ENCODE measurements at regions not wholly inside any gene's neighbourhood (a gene's known extent, or its start where the extent isn't known, plus 50 kb on each side); places are given as distances from the start of the nearest gene placed in this dataset.

DNA sequence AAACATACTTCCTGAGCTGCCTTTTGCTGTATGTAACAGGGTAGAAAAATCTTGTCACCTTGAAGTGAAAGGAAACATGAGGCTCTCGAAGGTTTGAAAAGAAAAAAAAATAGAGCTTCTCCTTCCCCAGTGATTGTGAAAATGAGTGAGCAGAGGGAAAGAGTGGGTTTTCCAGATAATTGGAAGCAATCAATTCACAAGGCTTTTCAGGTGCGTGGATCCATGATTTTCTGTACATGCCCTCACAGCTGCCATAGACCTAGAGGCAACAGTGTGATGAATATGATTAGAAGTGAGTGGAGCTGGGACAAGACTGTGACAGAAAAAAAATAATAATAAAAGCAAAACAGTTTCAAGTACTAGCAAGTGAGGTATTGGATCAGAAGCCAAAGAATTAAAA is 1422.5 kb upstream of the CDH6 start:
- no peak for TF ChIP-seq POLR2A (IDR thresholded peaks at IDR 0.05)
- TF ChIP-seq, protein P1, sequence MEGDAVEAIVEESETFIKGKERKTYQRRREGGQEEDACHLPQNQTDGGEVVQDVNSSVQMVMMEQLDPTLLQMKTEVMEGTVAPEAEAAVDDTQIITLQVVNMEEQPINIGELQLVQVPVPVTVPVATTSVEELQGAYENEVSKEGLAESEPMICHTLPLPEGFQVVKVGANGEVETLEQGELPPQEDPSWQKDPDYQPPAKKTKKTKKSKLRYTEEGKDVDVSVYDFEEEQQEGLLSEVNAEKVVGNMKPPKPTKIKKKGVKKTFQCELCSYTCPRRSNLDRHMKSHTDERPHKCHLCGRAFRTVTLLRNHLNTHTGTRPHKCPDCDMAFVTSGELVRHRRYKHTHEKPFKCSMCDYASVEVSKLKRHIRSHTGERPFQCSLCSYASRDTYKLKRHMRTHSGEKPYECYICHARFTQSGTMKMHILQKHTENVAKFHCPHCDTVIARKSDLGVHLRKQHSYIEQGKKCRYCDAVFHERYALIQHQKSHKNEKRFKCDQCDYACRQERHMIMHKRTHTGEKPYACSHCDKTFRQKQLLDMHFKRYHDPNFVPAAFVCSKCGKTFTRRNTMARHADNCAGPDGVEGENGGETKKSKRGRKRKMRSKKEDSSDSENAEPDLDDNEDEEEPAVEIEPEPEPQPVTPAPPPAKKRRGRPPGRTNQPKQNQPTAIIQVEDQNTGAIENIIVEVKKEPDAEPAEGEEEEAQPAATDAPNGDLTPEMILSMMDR (IDR thresholded peaks at IDR 0.05): no peak
